SK-N-MC (cell line): ENCODE measurements at regions not wholly inside any gene's neighbourhood (a gene's known extent, or its start where the extent isn't known, plus 50 kb on each side); places are given as distances from the start of the nearest gene placed in this dataset.
"Not testable (repeated sequence)": the region's sequence is repeated elsewhere in the genome, so short reads cannot be mapped to it uniquely, and the experiment has no call there.

Experiments used
- DNase-seq: peaks from one replicate; pipeline ENCODE4 v3.0.0-alpha.2; 2011; ENCODE audit warnings: low read depth, low spot score
- H3K27ac ChIP-seq: fragments of 200-600 bp; sonication (generic); 2 replicates; pipeline ENCODE4 v1.5.1; 2016; ENCODE audit warnings: mixed run types
- H3K36me3 ChIP-seq: fragments of 200-600 bp; sonication (generic); 2 replicates; pipeline ENCODE4 v1.6.1; 2017; ENCODE audit warnings: antibody characterized with exemption, low read length, mixed read lengths; ENCODE audit not compliant: insufficient read depth
- H3K4me3 ChIP-seq: fragments of 200-600 bp; sonication (generic); 2 replicates; pipeline ENCODE4 v1.5.1; 2016
- H3K9ac ChIP-seq: fragments of 200-600 bp; sonication (generic); 2 replicates; pipeline ENCODE4 v1.8.0; 2017; ENCODE audit warnings: mixed run types, mixed read lengths; ENCODE audit not compliant: insufficient read length
- H3K9me3 ChIP-seq: fragments of 200-600 bp; sonication (generic); 2 replicates; pipeline ENCODE4 v1.6.1; 2017; ENCODE audit warnings: low read depth, mild to moderate bottlenecking, antibody characterized with exemption, low read length, moderate library complexity, mixed read lengths
- EZH2 ChIP-seq: fragments of 200-600 bp; sonication (generic); IDR thresholded peaks from one replicate; pipeline ENCODE4 v1.6.1; 2017; ENCODE audit warnings: antibody characterized with exemption
- FOXP2 ChIP-seq: optimal IDR thresholded peaks from 2 replicates; pipeline ENCODE3; 2011; ENCODE audit warnings: mild to moderate bottlenecking, moderate library complexity; ENCODE audit not compliant: insufficient read depth; ENCODE audit errors: extremely low read length, control extremely low read depth
- POLR2AphosphoS5 ChIP-seq: IDR thresholded peaks from 2 replicates; pipeline ENCODE4 v1.6.1; 2012; ENCODE audit warnings: mild to moderate bottlenecking, low read depth, low read length, borderline replicate concordance

DNA sequence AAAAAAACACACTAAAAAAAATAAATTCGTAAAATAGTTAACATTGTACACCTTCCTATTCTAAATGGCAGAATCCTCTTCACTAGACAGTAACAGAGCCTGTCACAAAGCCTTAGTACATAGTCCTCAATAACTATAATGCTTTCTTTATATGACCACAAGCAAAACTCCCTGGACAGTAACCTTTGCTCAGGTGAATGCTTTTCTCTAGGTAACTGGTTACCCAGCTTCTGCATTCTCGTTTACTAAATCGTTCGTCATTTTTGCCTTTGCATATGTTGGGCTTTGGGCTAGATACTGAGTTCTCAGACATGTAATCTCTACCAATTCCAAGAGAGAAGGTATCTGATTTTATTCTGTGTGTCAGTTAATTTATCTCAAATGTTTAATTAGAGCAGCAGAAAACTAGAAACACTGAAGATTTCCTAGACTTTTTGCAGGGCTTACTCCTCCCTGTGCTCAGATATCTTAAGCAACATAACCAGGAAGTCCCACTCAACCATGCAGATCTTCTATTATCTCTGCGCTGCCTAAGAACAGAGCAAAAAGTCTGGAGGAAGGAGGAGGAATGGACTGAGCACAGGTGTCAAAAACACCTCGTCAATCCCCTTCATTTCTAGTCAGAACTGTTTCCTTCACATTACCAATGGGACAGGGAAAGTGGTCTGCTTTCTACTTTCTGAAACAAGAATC, 247.7 kb downstream of the SOCS6 start:
- H3K27ac ChIP-seq: no peak overlapping the region
- TF ChIP-seq FOXP2: no peak
- no peak for TF ChIP-seq EZH2
- TF ChIP-seq POLR2AphosphoS5: no peak
- no peaks in the 10 kb centered on the region for H3K36me3 ChIP-seq
- no peak overlapping the region for H3K4me3 ChIP-seq
- DNase-seq: no peak
- H3K9ac ChIP-seq: no peak overlapping the region
- no peaks in the 10 kb centered on the region for H3K9me3 ChIP-seq

DNA sequence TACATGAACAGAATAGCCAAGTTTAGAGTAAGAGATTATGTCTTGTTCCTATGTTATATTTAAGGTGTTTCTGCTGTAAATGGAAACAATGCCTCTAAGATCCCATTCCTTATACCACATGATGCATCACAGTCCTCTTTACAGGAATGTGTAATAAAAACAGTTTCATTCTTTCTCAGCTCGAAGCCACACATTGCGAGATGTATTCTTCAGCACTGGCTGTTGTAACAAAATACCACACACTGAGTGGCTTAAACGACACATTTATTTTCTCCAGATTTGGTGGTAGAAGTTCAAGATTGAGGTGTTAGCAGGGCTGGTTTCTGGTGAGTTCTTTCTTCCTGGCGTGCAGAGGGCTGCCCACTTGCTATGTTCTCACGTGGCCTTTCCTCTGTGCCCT, 246.2 kb downstream of the SOCS6 start:
- no peaks in the 10 kb centered on the region for H3K9me3 ChIP-seq
- H3K36me3 ChIP-seq: no peaks in the 10 kb centered on the region
- no peak overlapping the region for H3K4me3 ChIP-seq
- TF ChIP-seq FOXP2: no peak
- no peak for TF ChIP-seq POLR2AphosphoS5
- TF ChIP-seq EZH2: no peak
- DNase-seq: no peak
- no peak overlapping the region for H3K27ac ChIP-seq
- no peak overlapping the region for H3K9ac ChIP-seq

DNA sequence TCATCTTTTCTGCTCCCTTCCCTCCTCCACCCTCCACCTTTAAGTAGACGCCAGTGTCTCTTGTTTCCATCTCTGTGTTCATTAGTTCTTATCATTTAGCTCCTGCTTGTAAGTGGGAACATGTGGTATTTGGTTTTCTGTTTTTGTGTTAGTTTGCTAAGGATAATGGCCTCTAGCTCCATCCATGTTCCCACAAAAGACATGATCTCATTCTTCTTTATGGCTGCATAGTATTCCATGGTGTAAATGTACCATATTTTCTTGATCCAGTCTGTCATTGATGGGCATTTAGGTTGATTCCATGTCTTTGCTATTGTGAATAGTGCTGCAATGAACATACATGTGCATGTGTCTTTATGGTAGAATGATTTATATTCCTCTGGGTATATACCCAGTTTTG, 236.5 kb downstream of the SOCS6 start:
- H3K9me3 ChIP-seq, H3K36me3 ChIP-seq, DNase-seq, H3K27ac ChIP-seq, H3K4me3 ChIP-seq, H3K9ac ChIP-seq: not testable (repeated sequence)

DNA sequence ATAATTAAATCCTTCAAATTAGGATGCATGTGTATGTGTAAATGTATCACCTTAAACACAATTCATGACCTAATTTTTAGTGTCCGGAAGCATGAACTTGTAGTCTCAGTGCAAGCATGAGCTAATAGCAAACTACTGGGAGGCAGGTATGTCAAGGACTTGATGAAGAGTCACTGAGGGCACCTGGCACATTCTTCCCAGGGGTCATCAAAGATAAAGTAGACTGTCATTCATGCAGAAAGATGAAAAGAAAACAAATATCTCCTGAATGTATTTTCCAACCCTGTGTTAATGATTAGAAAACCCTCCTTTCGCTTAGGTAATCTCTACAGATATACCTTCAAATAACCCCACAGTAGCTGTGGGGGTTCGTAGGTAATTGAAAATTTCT, 234.9 kb downstream of the SOCS6 start:
- TF ChIP-seq FOXP2 (no peak), POLR2AphosphoS5 (no peak), EZH2 (no peak)
- Histone ChIP-seq H3K4me3 (no peak overlapping the region), H3K27ac (no peak overlapping the region)

GRCh38 chr18:70523035-70523791, 234.4 kb downstream of the SOCS6 start:
- no peak overlapping the region for H3K9ac ChIP-seq
- H3K27ac ChIP-seq: no peak overlapping the region
- DNase-seq: no peak
- H3K36me3 ChIP-seq: no peaks in the 10 kb centered on the region
- no peaks in the 10 kb centered on the region for H3K9me3 ChIP-seq
- TF ChIP-seq EZH2 (no peak), POLR2AphosphoS5 (no peak), FOXP2 (no peak)
- no peak overlapping the region for H3K4me3 ChIP-seq

More for the DNA sequence above, 234.9 kb downstream of the SOCS6 start:
- no peak for DNase-seq
- Histone ChIP-seq H3K36me3 (no peaks in the 10 kb centered on the region), H3K9ac (no peak overlapping the region), H3K9me3 (no peaks in the 10 kb centered on the region)

DNA sequence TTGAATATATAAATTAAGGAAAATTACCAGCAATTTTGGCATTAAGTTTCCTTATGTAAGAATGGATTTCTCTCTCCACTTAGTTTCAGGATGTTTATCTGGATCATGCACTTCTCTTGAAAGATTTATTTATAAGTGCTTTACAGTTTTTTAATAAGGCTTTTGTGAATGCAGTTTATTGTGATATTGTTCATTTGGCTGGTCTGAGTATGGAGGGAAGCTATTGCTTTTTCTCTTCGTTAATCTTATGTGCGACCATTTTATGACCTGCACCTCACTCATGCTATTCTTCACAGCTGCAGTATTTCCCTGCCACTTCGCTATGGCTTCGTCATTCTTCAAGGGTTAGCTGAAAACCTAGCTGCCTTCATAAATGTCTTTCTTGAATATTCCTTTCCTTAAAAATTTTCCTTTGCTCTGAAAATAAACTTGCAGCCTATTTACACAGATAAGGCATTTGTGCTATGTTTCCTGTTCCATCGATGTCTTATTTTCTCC, 233.4 kb downstream of the SOCS6 start:
- H3K4me3 ChIP-seq: no peak overlapping the region
- no peaks in the 10 kb centered on the region for H3K9me3 ChIP-seq
- H3K27ac ChIP-seq: no peak overlapping the region
- no peak overlapping the region for H3K9ac ChIP-seq
- DNase-seq: no peak
- H3K36me3 ChIP-seq: no peaks in the 10 kb centered on the region
- TF ChIP-seq EZH2 (no peak), FOXP2 (no peak), POLR2AphosphoS5 (no peak)

- DNase-seq: no peak
- H3K27ac ChIP-seq: no peak overlapping the region
- no peaks in the 10 kb centered on the region for H3K9me3 ChIP-seq
- no peak overlapping the region for H3K9ac ChIP-seq
- no peaks in the 10 kb centered on the region for H3K36me3 ChIP-seq
- TF ChIP-seq POLR2AphosphoS5: no peak
- no peak overlapping the region for H3K4me3 ChIP-seq
These were observed 232.0 kb downstream of the SOCS6 start for GRCh38 chr18:70520867-70521266.

GRCh38 chr18:70513502-70514171, 224.8 kb downstream of the SOCS6 start:
- Histone ChIP-seq H3K27ac (no peak overlapping the region), H3K36me3 (no peaks in the 10 kb centered on the region), H3K4me3 (no peak overlapping the region), H3K9me3 (no peaks in the 10 kb centered on the region), H3K9ac (no peak overlapping the region)
- no peak for DNase-seq
- TF ChIP-seq POLR2AphosphoS5 (no peak), FOXP2 (no peak), EZH2 (no peak)

GRCh38 chr18:70507970-70508369, 219.1 kb downstream of the SOCS6 start:
- Histone ChIP-seq H3K4me3 (no peak overlapping the region), H3K9ac (no peak overlapping the region), H3K9me3 (no peaks in the 10 kb centered on the region), H3K27ac (no peak overlapping the region), H3K36me3 (no peaks in the 10 kb centered on the region)
- no peak for TF ChIP-seq EZH2
- TF ChIP-seq FOXP2: no peak
- no peak for TF ChIP-seq POLR2AphosphoS5
- DNase-seq: no peak
